Activated CD4-positive, alpha-beta T cell treated with anti-CD3 and anti-CD28 coated beads for 36 hours (primary cell): ENCODE measurements at regions not wholly inside any gene's neighbourhood (a gene's known extent, or its start where the extent isn't known, plus 50 kb on each side); places are given as distances from the start of the nearest gene placed in this dataset.

Source experiments
- ATAC-seq: fragments of 200-7000 bp; cut with Tn5 transposase; one replicate; pipeline ENCODE4 v1.10.0; 2021; ENCODE audit warnings: mild to moderate bottlenecking, moderate library complexity
- CTCF ChIA-PET: fragments of 350-600 bp; sonication (Branson Sonifier 250); formaldehyde crosslinking; loops from one replicate; lab custom pipeline; 2021; ENCODE audit warnings: antibody characterized with exemption; lab: Charles Lee
- POLR2A ChIA-PET: fragments of 350-600 bp; sonication (Branson Sonifier 250); formaldehyde crosslinking; loops from one replicate; lab custom pipeline; 2021; ENCODE audit warnings: antibody characterized with exemption, inconsistent platforms; lab: Charles Lee
- DNase-seq: peaks from one replicate; pipeline ENCODE4 v3.0.0-alpha.2; 2020
- H3K27ac Mint-ChIP-seq: one replicate; pipeline ENCODE4 v1.8.0; 2021; ENCODE audit warnings: mixed read lengths
- H3K27me3 Mint-ChIP-seq: one replicate; pipeline ENCODE4 v1.8.0; 2021; ENCODE audit warnings: mixed read lengths
- H3K36me3 Mint-ChIP-seq: one replicate; pipeline ENCODE4 v1.8.0; 2021; ENCODE audit warnings: low read depth, mixed read lengths
- H3K4me1 Mint-ChIP-seq: one replicate; pipeline ENCODE4 v1.8.0; 2021; ENCODE audit warnings: mixed read lengths
- H3K4me3 Mint-ChIP-seq: one replicate; pipeline ENCODE4 v1.8.0; 2021; ENCODE audit warnings: mild to moderate bottlenecking, moderate library complexity, mixed read lengths
- H3K9me3 Mint-ChIP-seq: one replicate; pipeline ENCODE4 v1.8.0; 2021; ENCODE audit warnings: low read depth, mixed read lengths
- intact Hi-C, 2 experiments: fragments of 100-400 bp; cut with DNase I in 1 of 2; cut with micrococcal nuclease in 1 of 2; formaldehyde crosslinking; loops; one replicate each; pipeline versions ENCODE4 v1.14.2 to v1.15.1; 2022 to 2024; cut with DNase I, micrococcal nuclease

DNA sequence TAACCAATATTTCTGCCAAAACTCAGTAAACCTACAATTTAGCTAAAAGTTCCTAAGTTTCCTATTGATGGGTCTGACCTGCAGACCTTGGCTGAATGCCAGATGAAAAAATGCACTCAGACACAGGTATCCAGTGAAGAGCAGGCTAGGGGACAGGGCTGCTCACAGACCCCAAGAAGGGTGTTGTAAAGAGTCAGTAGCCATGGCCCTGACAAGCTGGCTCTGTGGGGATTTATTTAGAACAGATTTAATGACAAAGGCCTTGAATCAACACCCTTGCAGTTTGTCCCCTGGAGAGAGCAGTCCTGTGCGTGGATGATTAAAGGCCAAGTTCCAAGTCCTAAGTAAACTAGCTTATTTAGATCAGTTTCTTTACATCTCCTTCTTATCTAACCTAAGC lies 1243.2 kb upstream of the ADGRL4 start:
- CTCF ChIA-PET, result no interaction called here
- no peaks in the 10 kb centered on the region for H3K4me1 Mint-ChIP-seq
- POLR2A ChIA-PET, result no interaction called here
- ATAC-seq, result no peak
- H3K27ac Mint-ChIP-seq, result no peak overlapping the region
- intact Hi-C loops, result no loop called here
- DNase-seq, result no peak
- H3K27me3 Mint-ChIP-seq, result no peaks in the 10 kb centered on the region
- no peak overlapping the region for H3K4me3 Mint-ChIP-seq
- H3K36me3 Mint-ChIP-seq, result no peaks in the 10 kb centered on the region
- H3K9me3 Mint-ChIP-seq, result peaks cover 4% of the 10 kb centered on the region

DNA sequence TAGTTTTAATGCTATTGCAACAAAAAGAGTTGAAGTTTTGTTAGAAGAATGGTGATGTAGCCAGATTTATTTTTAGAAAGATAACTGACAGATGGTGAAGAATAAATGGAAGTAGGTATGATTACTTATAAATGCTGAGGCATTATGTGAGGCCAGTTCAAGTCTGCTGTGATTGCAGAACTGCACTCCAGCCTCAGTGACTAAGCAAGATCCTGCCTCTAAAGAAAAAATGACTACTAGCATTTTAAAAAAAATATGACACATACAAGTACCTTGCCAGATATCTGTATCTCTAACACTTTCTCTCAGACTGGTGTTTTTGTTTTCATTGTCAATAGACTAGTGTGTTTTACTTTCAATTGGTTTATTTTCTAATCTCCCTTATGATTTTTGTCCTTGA lies 1242.4 kb upstream of the ADGRL4 start:
- intact Hi-C loops, result no loop called here
- H3K4me3 Mint-ChIP-seq, result no peak overlapping the region
- H3K36me3 Mint-ChIP-seq, result no peaks in the 10 kb centered on the region
- ChIA-PET POLR2A (no interaction called here), CTCF (no interaction called here)
- no peak overlapping the region for H3K27ac Mint-ChIP-seq
- no peak for DNase-seq
- H3K9me3 Mint-ChIP-seq, result peaks cover 2% of the 10 kb centered on the region
- no peaks in the 10 kb centered on the region for H3K4me1 Mint-ChIP-seq
- no peak for ATAC-seq
- H3K27me3 Mint-ChIP-seq, result no peaks in the 10 kb centered on the region

DNA sequence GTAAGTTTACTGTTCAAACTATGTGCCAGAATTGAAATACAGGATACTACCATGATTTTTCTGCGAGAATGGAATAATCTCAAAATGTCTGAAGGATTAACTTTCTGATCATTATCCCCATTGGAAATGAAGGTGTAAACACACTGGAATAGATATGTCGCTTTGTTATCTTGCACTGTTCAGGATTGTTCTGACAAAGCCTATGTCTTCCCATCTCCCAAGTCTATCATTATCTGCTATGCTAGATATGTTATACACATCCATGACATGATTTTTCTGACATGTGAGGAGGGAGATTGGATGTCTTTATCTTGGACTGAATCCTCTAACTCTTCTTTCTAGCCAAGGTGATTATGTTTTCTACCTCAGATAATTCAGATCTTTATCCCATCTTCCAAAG lies 1239.3 kb upstream of the ADGRL4 start:
- no peak for ATAC-seq

DNA sequence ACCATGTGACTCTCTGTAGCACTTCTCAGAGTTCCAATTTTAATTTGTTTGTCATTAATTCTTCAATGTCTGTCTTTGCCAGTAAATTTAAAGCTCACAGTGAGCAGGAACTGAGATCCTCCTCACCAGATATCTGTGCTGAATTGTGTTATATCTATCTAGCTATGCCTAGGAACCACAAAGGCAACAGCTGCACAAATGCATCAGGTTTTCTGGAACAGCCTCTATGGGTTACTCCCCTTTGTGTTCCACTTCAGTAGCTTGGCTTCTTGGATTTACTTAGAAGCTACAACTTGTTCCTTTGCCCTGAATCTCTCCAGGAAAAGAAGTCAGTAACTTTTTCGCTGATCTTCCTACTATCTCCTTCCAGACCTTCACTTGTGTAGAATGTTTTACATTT lies 1237.8 kb upstream of the ADGRL4 start:
- no peak overlapping the region for H3K27ac Mint-ChIP-seq
- no peaks in the 10 kb centered on the region for H3K4me1 Mint-ChIP-seq
- ChIA-PET POLR2A (no interaction called here), CTCF (no interaction called here)
- no peak for DNase-seq
- no peak for ATAC-seq
- H3K27me3 Mint-ChIP-seq, result no peaks in the 10 kb centered on the region
- intact Hi-C loops, result no loop called here
- H3K4me3 Mint-ChIP-seq, result no peak overlapping the region
- no peaks in the 10 kb centered on the region for H3K36me3 Mint-ChIP-seq
- peaks cover 3% of the 10 kb centered on the region for H3K9me3 Mint-ChIP-seq

More for the DNA sequence above, 1239.3 kb upstream of the ADGRL4 start:
- Mint-ChIP-seq H3K27me3 (no peaks in the 10 kb centered on the region), H3K27ac (no peak overlapping the region), H3K9me3 (peaks cover 2% of the 10 kb centered on the region), H3K4me3 (no peak overlapping the region), H3K36me3 (no peaks in the 10 kb centered on the region), H3K4me1 (no peaks in the 10 kb centered on the region)
- CTCF ChIA-PET, result no interaction called here
- POLR2A ChIA-PET, result no interaction called here
- no peak for DNase-seq
- intact Hi-C loops, result no loop called here

DNA sequence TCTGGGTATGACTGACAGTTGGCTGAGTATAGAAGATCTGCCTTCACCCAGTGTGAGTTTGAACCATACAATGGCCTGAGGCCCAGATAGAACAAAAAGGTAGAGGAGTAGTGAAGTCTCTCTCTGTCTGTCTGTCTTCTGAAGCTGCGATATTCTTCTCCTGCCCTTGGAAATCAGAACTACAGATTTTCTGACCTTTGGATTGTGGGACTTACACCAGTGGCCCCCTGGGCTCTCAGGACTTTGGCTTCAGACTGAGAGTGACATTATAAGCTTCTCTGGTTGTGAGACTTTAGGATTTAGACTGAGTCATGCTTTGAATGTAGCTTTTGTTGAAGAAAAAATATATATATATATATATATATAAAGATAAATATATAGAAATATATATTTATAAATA lies 1235.0 kb upstream of the ADGRL4 start:
- no peak for ATAC-seq
- H3K27ac Mint-ChIP-seq, result no peak overlapping the region
- H3K27me3 Mint-ChIP-seq, result no peaks in the 10 kb centered on the region

DNA sequence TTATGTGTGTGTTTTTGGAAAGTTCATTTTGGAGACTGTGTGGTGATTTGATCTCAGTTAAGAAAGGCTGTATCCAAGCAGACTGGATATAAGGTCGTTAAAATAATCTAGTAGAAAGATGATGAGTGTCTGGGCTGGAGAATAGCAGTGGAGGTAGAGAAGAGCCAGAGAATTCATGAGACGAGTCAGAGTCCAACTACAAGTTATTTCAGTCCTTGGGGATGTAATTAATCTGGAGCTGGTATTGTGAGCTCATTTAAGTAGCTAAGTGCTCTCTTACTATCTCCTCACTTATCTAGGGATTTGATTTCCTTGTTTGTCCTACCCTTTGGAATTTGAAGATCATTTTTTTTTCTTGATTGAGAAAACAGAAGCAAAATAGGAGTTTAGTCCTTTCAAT lies 1219.0 kb upstream of the ADGRL4 start:
- Mint-ChIP-seq H3K36me3 (no peaks in the 10 kb centered on the region), H3K9me3 (peaks cover 2% of the 10 kb centered on the region), H3K4me3 (no peak overlapping the region), H3K27me3 (no peaks in the 10 kb centered on the region), H3K4me1 (no peaks in the 10 kb centered on the region), H3K27ac (no peak overlapping the region)
- no peak for ATAC-seq
- DNase-seq, result no peak
- intact Hi-C loops, result no loop called here
- POLR2A ChIA-PET, result no interaction called here
- CTCF ChIA-PET, result interaction anchor here (1.4 kb wide), 1 partner anchor 11 kb away, joined by 3 read pairs; no protein-coding TSS in a partner anchor

More for the DNA sequence above, 1235.0 kb upstream of the ADGRL4 start:
- H3K4me1 Mint-ChIP-seq, result no peaks in the 10 kb centered on the region
- no peaks in the 10 kb centered on the region for H3K36me3 Mint-ChIP-seq
- intact Hi-C loops, result no loop called here
- no peak for DNase-seq
- ChIA-PET CTCF (interaction anchor here (0.6 kb wide), 1 partner anchor 609 kb away, joined by 3 read pairs; no protein-coding TSS in a partner anchor), POLR2A (no interaction called here)
- peaks cover 7% of the 10 kb centered on the region for H3K9me3 Mint-ChIP-seq
- H3K4me3 Mint-ChIP-seq, result no peak overlapping the region

DNA sequence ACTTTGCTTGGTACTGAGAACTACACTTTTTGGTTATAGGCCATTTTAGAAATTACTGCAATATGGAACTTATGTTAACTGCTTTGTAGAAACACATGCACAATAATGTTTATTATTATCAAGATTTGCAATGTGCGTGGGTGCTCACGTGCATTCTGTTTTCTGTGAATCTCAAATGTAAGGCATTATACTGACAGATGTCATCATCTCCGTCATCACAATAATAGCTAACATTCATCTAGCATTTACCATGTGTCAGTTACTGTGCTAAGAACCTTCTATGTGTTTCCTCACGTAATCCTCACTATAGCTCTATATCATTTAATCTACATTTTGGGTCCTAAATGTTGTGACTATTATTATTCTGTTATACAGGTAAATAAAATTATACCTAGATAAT lies 1214.8 kb upstream of the ADGRL4 start:
- Mint-ChIP-seq H3K27ac (no peak overlapping the region), H3K36me3 (no peaks in the 10 kb centered on the region), H3K27me3 (no peaks in the 10 kb centered on the region), H3K4me1 (no peaks in the 10 kb centered on the region), H3K9me3 (peaks cover 2% of the 10 kb centered on the region), H3K4me3 (no peak overlapping the region)
- ATAC-seq, result no peak
- ChIA-PET POLR2A (no interaction called here), CTCF (no interaction called here)
- DNase-seq, result no peak
- intact Hi-C loops, result no loop called here

DNA sequence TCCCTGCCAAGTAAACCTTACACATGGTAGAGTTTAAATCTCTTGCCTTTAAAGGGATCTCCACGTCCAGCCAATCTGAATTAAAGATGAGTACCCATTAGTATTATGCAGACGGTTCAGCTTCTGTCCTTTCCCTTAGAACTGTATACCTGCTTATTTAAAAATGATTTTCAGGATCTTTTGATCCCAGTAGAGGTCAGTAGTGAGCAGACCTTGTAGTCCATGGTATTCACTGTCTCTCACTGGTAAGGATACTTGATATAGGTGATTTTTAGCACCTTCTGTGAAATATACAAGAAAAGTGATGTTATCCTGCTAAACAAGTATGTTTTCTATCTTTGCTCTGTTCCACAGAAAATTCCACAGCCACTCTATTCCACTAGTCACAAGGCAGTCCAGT lies 1211.6 kb upstream of the ADGRL4 start:
- DNase-seq (no peak), ATAC-seq (no peak)
- no peak overlapping the region for H3K4me3 Mint-ChIP-seq
- H3K9me3 Mint-ChIP-seq, result peaks cover 5% of the 10 kb centered on the region
- H3K36me3 Mint-ChIP-seq, result no peaks in the 10 kb centered on the region
- H3K27me3 Mint-ChIP-seq, result no peaks in the 10 kb centered on the region
- intact Hi-C loops, result no loop called here
- no peak overlapping the region for H3K27ac Mint-ChIP-seq
- ChIA-PET POLR2A (no interaction called here), CTCF (no interaction called here)
- no peaks in the 10 kb centered on the region for H3K4me1 Mint-ChIP-seq

DNA sequence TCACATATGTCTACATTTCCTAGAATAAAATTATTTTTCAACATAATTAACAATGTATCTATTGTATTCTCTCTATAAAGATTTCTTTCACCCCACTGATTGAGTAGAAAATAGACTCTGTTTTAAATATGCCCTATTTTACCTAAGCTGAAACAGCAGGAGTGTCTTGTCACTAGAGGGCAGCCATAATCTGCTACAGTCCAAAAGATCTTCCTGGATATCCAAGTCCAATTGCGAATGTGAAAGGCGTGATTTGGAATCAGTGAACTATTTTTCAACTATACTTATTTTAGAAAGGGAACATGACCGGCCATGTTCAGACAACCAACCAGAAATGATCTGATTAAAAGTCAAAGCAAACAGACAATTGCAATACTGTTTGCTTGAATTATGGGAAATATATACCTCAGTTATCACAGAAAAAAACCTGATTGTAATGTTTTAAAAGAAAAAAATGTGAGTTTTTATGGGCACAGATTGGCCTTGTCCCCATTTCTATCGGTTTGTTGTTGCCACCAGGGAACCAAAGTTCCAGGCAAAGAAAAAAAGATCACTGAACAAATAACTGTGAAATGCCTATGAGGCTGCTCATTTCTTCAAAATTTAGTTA lies 1211.0 kb upstream of the ADGRL4 start:
- ChIA-PET POLR2A (no interaction called here), CTCF (no interaction called here)
- H3K4me3 Mint-ChIP-seq, result no peak overlapping the region
- intact Hi-C loops, result no loop called here
- H3K27me3 Mint-ChIP-seq, result no peaks in the 10 kb centered on the region
- peaks cover 5% of the 10 kb centered on the region for H3K9me3 Mint-ChIP-seq
- ATAC-seq (no peak), DNase-seq (no peak)
- H3K36me3 Mint-ChIP-seq, result no peaks in the 10 kb centered on the region
- H3K4me1 Mint-ChIP-seq, result no peaks in the 10 kb centered on the region
- H3K27ac Mint-ChIP-seq, result no peak overlapping the region

DNA sequence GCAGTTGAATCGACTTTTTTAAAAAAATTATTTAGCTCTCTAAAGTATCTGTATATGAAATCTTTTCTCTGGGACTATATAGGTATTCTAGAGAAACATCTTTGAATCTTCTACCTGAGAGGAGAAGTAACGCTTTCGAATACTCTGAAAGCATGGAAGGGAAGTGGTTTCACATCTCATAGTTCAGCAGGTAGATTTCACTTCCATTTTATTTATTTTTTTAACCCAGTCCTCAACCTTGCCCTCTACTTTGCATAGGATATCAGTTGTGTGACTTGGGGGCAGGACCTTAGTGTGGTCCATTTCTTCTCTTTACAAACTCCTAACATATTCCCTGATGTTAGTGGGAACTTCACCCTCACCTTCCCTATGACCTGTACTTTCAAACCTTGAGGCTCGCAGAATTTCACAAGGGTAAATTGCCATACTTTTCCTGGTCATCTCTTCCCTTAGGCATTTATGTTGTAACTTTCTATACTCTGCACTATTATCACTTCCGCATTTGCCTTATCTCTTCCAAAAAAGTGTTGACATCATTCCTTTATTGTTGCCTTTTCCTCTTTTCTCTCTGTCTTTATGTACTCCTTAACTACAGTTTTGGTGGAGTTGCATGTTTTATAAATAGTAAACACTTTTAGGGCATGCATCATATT lies 1208.5 kb upstream of the ADGRL4 start:
- CTCF ChIA-PET, result no interaction called here
- ATAC-seq (no peak), DNase-seq (no peak)
- Mint-ChIP-seq H3K4me3 (no peak overlapping the region), H3K36me3 (no peaks in the 10 kb centered on the region), H3K27me3 (no peaks in the 10 kb centered on the region), H3K4me1 (no peaks in the 10 kb centered on the region), H3K27ac (no peak overlapping the region), H3K9me3 (peaks cover 8% of the 10 kb centered on the region)
- POLR2A ChIA-PET, result no interaction called here
- intact Hi-C loops, result no loop called here

DNA sequence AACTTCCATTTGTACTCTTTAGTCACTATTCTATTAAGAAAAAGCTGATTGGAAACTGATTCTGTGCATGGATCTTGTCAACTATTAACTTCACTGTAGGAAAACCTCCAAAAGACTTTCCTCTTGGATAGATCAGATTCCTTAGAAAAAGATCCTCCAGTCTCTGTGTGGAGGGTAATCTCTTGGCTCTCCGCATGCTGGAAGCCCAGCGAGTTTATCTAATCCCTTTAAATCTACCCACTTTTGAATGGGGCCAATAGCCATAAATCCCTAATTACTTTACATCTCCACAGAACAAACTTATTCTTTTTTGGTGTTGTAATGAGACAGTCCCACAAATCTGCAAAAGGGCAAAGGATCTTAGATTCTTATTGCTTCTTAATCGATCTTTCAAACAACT lies 1206.4 kb upstream of the ADGRL4 start:
- Mint-ChIP-seq H3K4me3 (no peak overlapping the region), H3K4me1 (no peaks in the 10 kb centered on the region), H3K27ac (no peak overlapping the region), H3K27me3 (no peaks in the 10 kb centered on the region), H3K36me3 (no peaks in the 10 kb centered on the region), H3K9me3 (peaks cover 8% of the 10 kb centered on the region)
- DNase-seq (no peak), ATAC-seq (no peak)
- intact Hi-C loops, result no loop called here
- ChIA-PET POLR2A (no interaction called here), CTCF (no interaction called here)

DNA sequence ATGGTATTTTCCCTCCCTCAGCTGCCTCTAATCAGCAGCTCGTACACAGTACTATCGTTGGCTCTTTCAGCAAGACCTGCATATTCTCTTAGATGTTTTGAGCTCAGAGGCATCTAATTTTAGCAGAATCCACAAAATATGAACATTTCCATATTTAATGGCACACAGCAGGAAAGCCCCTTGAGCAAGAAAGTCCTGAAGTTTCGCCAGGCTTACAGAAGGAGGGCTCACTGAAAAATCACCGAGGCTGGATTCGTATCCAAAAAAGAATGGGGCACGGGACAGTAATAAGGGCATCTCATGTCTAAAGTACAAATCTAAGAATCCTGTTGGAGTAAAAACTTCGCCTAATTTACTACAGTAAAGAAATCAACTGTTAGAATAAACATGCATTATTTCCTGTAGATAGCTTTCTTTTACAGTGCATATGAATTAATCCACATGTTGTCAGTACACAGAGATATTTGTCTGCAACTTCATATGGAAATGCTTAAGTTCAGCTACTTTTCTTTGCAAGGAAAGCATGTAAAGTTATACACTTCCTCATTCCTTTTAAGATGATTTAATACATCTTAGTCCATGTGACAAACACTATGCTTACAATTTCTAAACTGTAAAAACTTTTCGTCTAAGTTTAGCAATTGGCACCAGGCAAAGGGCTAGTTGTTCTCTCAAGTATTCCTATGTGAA lies 1205.3 kb upstream of the ADGRL4 start:
- H3K36me3 Mint-ChIP-seq, result no peaks in the 10 kb centered on the region
- POLR2A ChIA-PET, result no interaction called here
- CTCF ChIA-PET, result no interaction called here
- no peaks in the 10 kb centered on the region for H3K4me1 Mint-ChIP-seq
- ATAC-seq (no peak), DNase-seq (no peak)
- H3K27me3 Mint-ChIP-seq, result no peaks in the 10 kb centered on the region
- intact Hi-C loops, result no loop called here
- H3K4me3 Mint-ChIP-seq, result no peak overlapping the region
- H3K27ac Mint-ChIP-seq, result no peak overlapping the region
- peaks cover 8% of the 10 kb centered on the region for H3K9me3 Mint-ChIP-seq
